Vagina (tissue), 2 donors: ENCODE measurements at regions not wholly inside any gene's neighbourhood (a gene's known extent, or its start where the extent isn't known, plus 50 kb on each side); places are given as distances from the start of the nearest gene placed in this dataset.

ENCODE experiments used
- DNase-seq, 2 donors: peaks; one replicate each; pipeline ENCODE4 v3.0.0-alpha.2; 2017; ENCODE audit errors: extremely low spot score in 2 of 2
- H3K27ac ChIP-seq: fragments of 200-600 bp; sonication (generic); one replicate; pipeline ENCODE4 v1.5.1; 2019
- H3K27me3 ChIP-seq: fragments of 200-600 bp; sonication (generic); one replicate; pipeline ENCODE4 v1.5.1; 2019
- H3K36me3 ChIP-seq, 2 donors: fragments of 200-600 bp; sonication (generic); one replicate each; pipeline ENCODE4 v1.5.1; 2017 to 2019
- H3K4me1 ChIP-seq: fragments of 200-600 bp; sonication (generic); one replicate; pipeline ENCODE4 v1.5.1; 2019
- H3K4me3 ChIP-seq, 2 donors: fragments of 200-600 bp; sonication (generic); 1 replicate in 1 of 2; 2 replicates in 1 of 2; pipeline ENCODE4 v1.5.1; 2016 to 2019
- H3K9me3 ChIP-seq: fragments of 200-600 bp; sonication (generic); one replicate; pipeline ENCODE4 v1.5.1; 2019
- POLR2A ChIP-seq, 2 donors: fragments of 450-650 bp; IDR thresholded peaks; one replicate each; pipeline ENCODE4 v1.6.1; 2017; ENCODE audit warnings: antibody characterized with exemption in 2 of 2, mild to moderate bottlenecking in 2 of 2, moderate library complexity in 2 of 2
- POLR2AphosphoS5 ChIP-seq, 2 donors: sonication (generic); formaldehyde crosslinking; IDR thresholded peaks; one replicate each; pipeline ENCODE4 v1.9.0; 2017; ENCODE audit warnings: antibody characterized with exemption in 2 of 2, mild to moderate bottlenecking in 2 of 2, low read depth in 1 of 2; ENCODE audit not compliant: insufficient read depth in 1 of 2
- intact Hi-C: fragments of 100-400 bp; cut with DNase I; formaldehyde crosslinking; loops from one replicate; pipeline ENCODE4 v1.15.1; 2023
- TF ChIP-seq, protein P1 (sequence below), 3 experiments: fragments of 450-650 bp in 2 of 3; fragments of 200-600 bp in 1 of 3; sonication (generic) in 1 of 3; IDR thresholded peaks; one replicate each; pipeline ENCODE4 v1.5.1; 2017 to 2019; ENCODE audit warnings: antibody characterized with exemption in 3 of 3, mild to moderate bottlenecking in 2 of 3, moderate library complexity in 2 of 3

DNA sequence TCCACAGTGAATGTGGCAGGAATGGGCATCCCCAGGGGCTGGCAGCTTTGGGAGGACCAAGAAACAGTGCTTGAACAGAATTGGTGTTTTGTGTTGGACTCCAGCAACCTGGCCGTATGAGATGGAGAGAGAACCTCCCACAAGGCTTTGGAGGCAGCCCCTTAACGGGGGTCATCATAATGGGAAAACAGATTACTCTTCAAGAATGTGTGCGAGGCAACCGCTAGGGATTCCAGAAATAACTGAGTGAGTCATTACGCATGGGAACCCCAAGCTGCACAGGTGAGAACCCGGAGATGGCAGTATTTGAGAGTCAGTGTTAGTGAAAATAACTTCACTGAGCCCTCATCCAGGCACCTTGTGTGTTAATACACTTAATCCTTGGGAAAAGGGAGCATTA, 567.8 kb upstream of the TBX3 start:
- Histone ChIP-seq H3K4me1 (no peaks in the 10 kb centered on the region), H3K36me3 (no peaks in the 10 kb centered on the region), H3K27ac (no peak overlapping the region), H3K27me3 (no peaks in the 10 kb centered on the region), H3K4me3 (no peak overlapping the region), H3K9me3 (no peaks in the 10 kb centered on the region)
- TF ChIP-seq POLR2A (IDR thresholded peaks at IDR 0.05) (no peak), POLR2AphosphoS5 (IDR thresholded peaks at IDR 0.05; ENCODE audit: insufficient read depth in 1 of 2, low read depth in 1 of 2) (no peak)
- TF ChIP-seq, protein P1, sequence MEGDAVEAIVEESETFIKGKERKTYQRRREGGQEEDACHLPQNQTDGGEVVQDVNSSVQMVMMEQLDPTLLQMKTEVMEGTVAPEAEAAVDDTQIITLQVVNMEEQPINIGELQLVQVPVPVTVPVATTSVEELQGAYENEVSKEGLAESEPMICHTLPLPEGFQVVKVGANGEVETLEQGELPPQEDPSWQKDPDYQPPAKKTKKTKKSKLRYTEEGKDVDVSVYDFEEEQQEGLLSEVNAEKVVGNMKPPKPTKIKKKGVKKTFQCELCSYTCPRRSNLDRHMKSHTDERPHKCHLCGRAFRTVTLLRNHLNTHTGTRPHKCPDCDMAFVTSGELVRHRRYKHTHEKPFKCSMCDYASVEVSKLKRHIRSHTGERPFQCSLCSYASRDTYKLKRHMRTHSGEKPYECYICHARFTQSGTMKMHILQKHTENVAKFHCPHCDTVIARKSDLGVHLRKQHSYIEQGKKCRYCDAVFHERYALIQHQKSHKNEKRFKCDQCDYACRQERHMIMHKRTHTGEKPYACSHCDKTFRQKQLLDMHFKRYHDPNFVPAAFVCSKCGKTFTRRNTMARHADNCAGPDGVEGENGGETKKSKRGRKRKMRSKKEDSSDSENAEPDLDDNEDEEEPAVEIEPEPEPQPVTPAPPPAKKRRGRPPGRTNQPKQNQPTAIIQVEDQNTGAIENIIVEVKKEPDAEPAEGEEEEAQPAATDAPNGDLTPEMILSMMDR (IDR thresholded peaks at IDR 0.05) = no peak
- intact Hi-C loops = no loop called here
- no peak for DNase-seq

DNA sequence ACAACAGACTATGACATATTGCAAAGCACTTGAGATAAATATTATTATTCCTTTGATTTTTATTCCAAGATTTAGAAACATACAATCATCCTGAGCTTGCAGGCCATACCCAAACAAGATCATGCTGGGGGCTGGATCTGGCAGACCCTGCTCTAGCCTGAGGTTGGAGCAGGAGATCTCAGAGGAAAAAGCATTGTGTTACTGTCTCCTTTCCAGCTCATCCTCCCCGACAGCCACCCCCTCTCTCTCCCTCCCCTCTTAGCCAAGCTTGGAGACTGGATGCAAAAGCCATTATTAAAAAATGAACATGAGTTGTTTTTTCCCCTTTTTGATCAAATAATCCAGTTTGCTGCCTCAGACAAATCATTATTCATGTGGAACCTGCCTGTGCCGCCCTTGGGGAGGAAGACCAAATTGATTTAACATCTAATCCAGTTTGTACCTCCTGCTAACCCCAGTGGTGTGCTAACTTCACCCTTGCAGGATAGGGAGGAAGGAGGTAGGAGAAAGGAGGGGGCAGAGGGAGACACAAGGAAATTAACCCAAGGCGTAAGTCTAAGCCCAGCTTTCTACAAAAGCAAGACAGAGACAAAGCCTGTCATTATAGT, 565.8 kb upstream of the TBX3 start:
- H3K9me3 ChIP-seq = no peaks in the 10 kb centered on the region
- TF ChIP-seq POLR2AphosphoS5 (IDR thresholded peaks at IDR 0.05; ENCODE audit: insufficient read depth in 1 of 2, low read depth in 1 of 2) = no peak
- TF ChIP-seq, protein P1 (IDR thresholded peaks at IDR 0.05) = no peak
- no peak for TF ChIP-seq POLR2A (IDR thresholded peaks at IDR 0.05)
- no peaks in the 10 kb centered on the region for H3K27me3 ChIP-seq
- no peaks in the 10 kb centered on the region for H3K4me1 ChIP-seq
- intact Hi-C loops = no loop called here
- H3K27ac ChIP-seq = no peak overlapping the region
- H3K4me3 ChIP-seq = no peak overlapping the region
- no peaks in the 10 kb centered on the region for H3K36me3 ChIP-seq
- no peak for DNase-seq

DNA sequence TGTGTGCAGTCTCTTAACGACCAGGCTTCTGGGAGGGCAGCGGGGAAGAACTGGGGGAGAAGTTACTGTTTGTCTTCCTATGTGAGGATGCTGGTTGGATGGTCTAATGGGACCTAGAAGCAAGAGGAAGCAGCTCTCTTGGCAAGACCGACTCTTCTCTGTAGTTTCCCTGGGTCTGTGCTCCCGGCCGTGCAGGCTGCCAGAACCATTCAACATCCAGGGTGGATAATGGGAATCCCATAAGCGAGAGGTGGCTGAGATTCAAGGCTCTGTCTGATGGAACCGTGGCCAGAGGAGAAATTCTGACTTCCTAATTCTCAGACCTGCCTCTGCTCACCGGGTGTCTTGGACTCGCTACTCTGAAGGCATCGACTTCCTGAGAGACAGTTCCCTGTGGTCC, 561.0 kb upstream of the TBX3 start:
- Histone ChIP-seq H3K4me1 (no peaks in the 10 kb centered on the region), H3K27me3 (no peaks in the 10 kb centered on the region), H3K27ac (no peak overlapping the region), H3K4me3 (no peak overlapping the region), H3K36me3 (no peaks in the 10 kb centered on the region), H3K9me3 (no peaks in the 10 kb centered on the region)
- no peak for TF ChIP-seq POLR2A (IDR thresholded peaks at IDR 0.05)
- TF ChIP-seq POLR2AphosphoS5 (IDR thresholded peaks at IDR 0.05; ENCODE audit: insufficient read depth in 1 of 2, low read depth in 1 of 2) = no peak
- TF ChIP-seq, protein P1 (IDR thresholded peaks at IDR 0.05) = no peak
- intact Hi-C loops = no loop called here
- DNase-seq = no peak

DNA sequence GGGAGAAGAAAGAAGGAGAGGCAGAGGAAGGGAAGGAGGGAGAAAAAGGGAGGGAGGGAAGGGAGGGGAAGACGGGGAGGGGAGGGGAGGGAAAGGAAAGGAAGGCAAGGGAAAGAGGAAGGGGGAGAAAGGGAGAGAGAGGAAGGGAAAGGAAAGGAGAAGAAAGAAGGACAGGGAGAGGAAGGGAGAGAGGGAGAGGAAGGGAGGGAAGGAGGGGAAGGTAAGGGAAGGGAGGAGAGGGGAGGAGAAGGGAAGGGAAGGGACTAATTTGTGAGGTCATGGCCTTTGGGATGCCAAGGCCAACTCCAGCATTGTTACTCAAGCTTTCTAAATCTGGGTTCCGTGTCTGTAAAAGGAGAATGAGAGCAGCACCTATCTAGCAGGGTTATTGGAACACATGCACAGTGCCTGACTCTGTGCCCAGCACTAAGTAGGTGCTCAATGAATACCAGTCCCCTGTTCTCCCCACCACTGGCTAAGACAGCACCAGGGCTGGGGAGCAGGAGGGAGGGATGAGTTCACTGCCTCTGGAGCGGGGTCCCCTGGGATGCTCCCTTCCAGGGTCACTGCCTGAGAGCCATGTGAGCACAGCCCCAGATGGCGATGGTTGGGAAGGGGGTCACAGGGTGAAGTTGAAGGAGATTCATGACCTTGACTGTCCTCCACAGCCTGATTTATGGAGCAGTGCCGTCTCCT, 560.1 kb upstream of the TBX3 start:
- no peak overlapping the region for H3K4me3 ChIP-seq
- H3K27me3 ChIP-seq = no peaks in the 10 kb centered on the region
- intact Hi-C loops = no loop called here
- no peak for TF ChIP-seq POLR2A (IDR thresholded peaks at IDR 0.05)
- TF ChIP-seq, protein P1 (IDR thresholded peaks at IDR 0.05) = no peak
- TF ChIP-seq POLR2AphosphoS5 (IDR thresholded peaks at IDR 0.05; ENCODE audit: insufficient read depth in 1 of 2, low read depth in 1 of 2) = no peak
- H3K27ac ChIP-seq = no peak overlapping the region
- no peak for DNase-seq
- H3K9me3 ChIP-seq = no peaks in the 10 kb centered on the region
- H3K36me3 ChIP-seq = no peaks in the 10 kb centered on the region
- no peaks in the 10 kb centered on the region for H3K4me1 ChIP-seq

DNA sequence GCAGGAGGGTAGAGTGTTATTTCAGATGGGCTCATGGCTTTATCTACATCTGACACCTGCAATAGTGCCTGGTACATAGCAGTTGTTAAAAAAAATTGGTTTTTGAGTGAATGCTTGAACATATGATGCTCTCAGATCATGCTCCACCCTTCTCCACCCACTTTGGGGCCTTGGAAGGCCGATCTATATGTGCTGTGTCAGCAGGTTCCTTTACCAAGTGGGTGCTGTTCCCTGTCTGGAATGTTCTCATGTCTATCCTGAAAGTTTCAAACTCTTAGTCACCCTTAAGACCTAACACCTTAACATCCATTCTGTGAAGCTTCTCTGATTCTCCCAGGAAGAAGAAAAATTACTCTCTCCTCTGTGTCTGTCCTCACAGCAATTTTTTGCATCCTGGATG, 556.3 kb upstream of the TBX3 start:
- H3K9me3 ChIP-seq = no peaks in the 10 kb centered on the region
- no peaks in the 10 kb centered on the region for H3K36me3 ChIP-seq
- H3K27me3 ChIP-seq = no peaks in the 10 kb centered on the region
- TF ChIP-seq POLR2A (IDR thresholded peaks at IDR 0.05) (no peak), POLR2AphosphoS5 (IDR thresholded peaks at IDR 0.05; ENCODE audit: insufficient read depth in 1 of 2, low read depth in 1 of 2) (no peak)
- TF ChIP-seq, protein P1 (IDR thresholded peaks at IDR 0.05) = no peak
- H3K4me1 ChIP-seq = no peaks in the 10 kb centered on the region
- no peak overlapping the region for H3K27ac ChIP-seq
- DNase-seq = no peak
- no peak overlapping the region for H3K4me3 ChIP-seq
- intact Hi-C loops = no loop called here
